Endodermal cell (in vitro differentiated cells): ENCODE measurements at regions not wholly inside any gene's neighbourhood (a gene's known extent, or its start where the extent isn't known, plus 50 kb on each side); places are given as distances from the start of the nearest gene placed in this dataset.

Experiments used
- DNase-seq: peaks from one replicate; pipeline ENCODE4 v3.0.0-alpha.2; 2017
- H3K27ac ChIP-seq: 2 replicates; pipeline ENCODE4 v1.5.1; 2013; ENCODE audit warnings: mild to moderate bottlenecking, low read depth, low read length, moderate library complexity
- H3K27me3 ChIP-seq: 2 replicates; pipeline ENCODE4 v1.6.1; 2013; ENCODE audit warnings: mild to moderate bottlenecking, low read length, moderate library complexity; ENCODE audit not compliant: insufficient read depth, control insufficient read depth, poor library complexity, severe bottlenecking
- H3K36me3 ChIP-seq: 2 replicates; pipeline ENCODE4 v1.7.0; 2013; ENCODE audit warnings: mild to moderate bottlenecking, low read length, moderate library complexity; ENCODE audit not compliant: control insufficient read depth, insufficient read depth
- H3K4me1 ChIP-seq: one replicate; pipeline ENCODE4 v1.7.0; 2013; ENCODE audit warnings: low read length; ENCODE audit not compliant: control insufficient read depth, insufficient read depth
- H3K4me3 ChIP-seq: 2 replicates; pipeline ENCODE4 v1.5.1; 2013; ENCODE audit warnings: mild to moderate bottlenecking, low read length, moderate library complexity
- H3K9ac ChIP-seq: 2 replicates; pipeline ENCODE4 v1.6.1; 2013; ENCODE audit warnings: mild to moderate bottlenecking, low read length, moderate library complexity; ENCODE audit not compliant: poor library complexity, severe bottlenecking; ENCODE audit errors: extremely low read depth
- H3K9me3 ChIP-seq: 2 replicates; pipeline ENCODE4 v1.6.1; 2013; ENCODE audit warnings: mild to moderate bottlenecking, low read length, moderate library complexity; ENCODE audit not compliant: control insufficient read depth
- H3K27ac Mint-ChIP-seq: 2 replicates; pipeline ENCODE4 v1.8.0; 2020; ENCODE audit warnings: mixed read lengths
- H3K27me3 Mint-ChIP-seq: 2 replicates; pipeline ENCODE4 v1.8.0; 2021; ENCODE audit warnings: mild to moderate bottlenecking, mixed read lengths; ENCODE audit not compliant: insufficient read depth
- H3K36me3 Mint-ChIP-seq: 2 replicates; pipeline ENCODE4 v1.8.0; 2020; ENCODE audit warnings: low read depth, mixed read lengths
- H3K4me1 Mint-ChIP-seq: 2 replicates; pipeline ENCODE4 v1.8.0; 2020; ENCODE audit warnings: mixed read lengths
- H3K4me3 Mint-ChIP-seq: 2 replicates; pipeline ENCODE4 v1.8.0; 2020; ENCODE audit warnings: mild to moderate bottlenecking, moderate library complexity, mixed read lengths
- H3K9me3 Mint-ChIP-seq: 2 replicates; pipeline ENCODE4 v1.8.0; 2020; ENCODE audit warnings: mild to moderate bottlenecking, mixed read lengths
- CTCF ChIP-seq: fragments of 200-600 bp; sonication (generic); conservative IDR thresholded peaks from 2 replicates; pipeline ENCODE4 v1.5.0; 2021; ENCODE audit warnings: antibody characterized with exemption, mild to moderate bottlenecking
- WGBS, 2 experiments: methylation state at CpG; one replicate each; pipeline versions ENCODE4 v1.1.5 to v1.1.7; 2013; ENCODE audit warnings: missing lambda C conversion rate in 2 of 2, mixed read lengths in 1 of 2; ENCODE audit not compliant: insufficient coverage in 1 of 2, insufficient read length in 1 of 2; 5-methylcytosine and 5-hydroxymethylcytosine counted together

DNA sequence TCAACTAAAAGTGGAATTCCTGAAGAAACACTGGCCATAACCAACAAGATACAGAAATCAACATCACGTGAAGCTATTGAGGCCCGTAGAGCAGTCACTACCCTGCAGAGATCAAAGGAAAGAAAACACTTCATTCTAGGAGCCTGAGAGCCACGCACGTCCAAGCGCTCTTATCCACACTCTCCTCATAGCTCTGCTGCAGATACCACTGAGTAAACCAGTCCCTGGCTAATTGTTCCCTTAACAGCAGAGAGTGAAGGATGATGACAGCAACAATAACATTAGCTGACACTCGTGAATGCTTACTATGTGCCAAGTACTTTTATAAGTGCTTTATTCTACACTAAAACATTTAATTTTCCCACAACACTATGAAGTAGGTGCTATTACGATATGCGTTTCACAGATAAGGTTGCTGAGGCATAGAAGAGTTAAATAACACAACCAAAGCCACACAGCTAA, 271.0 kb upstream of the GADL1 start:
- Mint-ChIP-seq H3K4me3 (no peak overlapping the region), H3K36me3 (no peaks in the 10 kb centered on the region), H3K27ac (no peak overlapping the region), H3K27me3 (no peaks in the 10 kb centered on the region), H3K9me3 (no peaks in the 10 kb centered on the region), H3K4me1 (peaks cover 16% of the 10 kb centered on the region)
- no peak for TF ChIP-seq CTCF
- H3K36me3 ChIP-seq, result no peaks in the 10 kb centered on the region
- no peak overlapping the region for H3K4me3 ChIP-seq
- no peak for DNase-seq
- H3K27me3 ChIP-seq, result no peaks in the 10 kb centered on the region
- no peaks in the 10 kb centered on the region for H3K4me1 ChIP-seq
- no peaks in the 10 kb centered on the region for H3K9me3 ChIP-seq
- 58 to 67% methylated on average over 2 to 8 of the region's 8 CpGs for WGBS, 2 experiments
- H3K9ac ChIP-seq, result no peak overlapping the region
- no peak overlapping the region for H3K27ac ChIP-seq

- TF ChIP-seq CTCF, result no peak
- no peak overlapping the region for H3K4me3 Mint-ChIP-seq
- H3K27me3 ChIP-seq, result no peaks in the 10 kb centered on the region
- peaks cover 16% of the 10 kb centered on the region for H3K4me1 Mint-ChIP-seq
- H3K27me3 Mint-ChIP-seq, result no peaks in the 10 kb centered on the region
- WGBS, 2 experiments, result 67 to 82% methylated on average over 1 to 4 of the region's 4 CpGs
- H3K9ac ChIP-seq, result no peak overlapping the region
- H3K9me3 ChIP-seq, result no peaks in the 10 kb centered on the region
- H3K36me3 Mint-ChIP-seq, result no peaks in the 10 kb centered on the region
- no peak overlapping the region for H3K4me3 ChIP-seq
- DNase-seq, result no peak
- H3K9me3 Mint-ChIP-seq, result no peaks in the 10 kb centered on the region
- no peak overlapping the region for H3K27ac Mint-ChIP-seq
- no peaks in the 10 kb centered on the region for H3K4me1 ChIP-seq
- no peaks in the 10 kb centered on the region for H3K36me3 ChIP-seq
- H3K27ac ChIP-seq, result no peak overlapping the region
These were observed 271.9 kb upstream of the GADL1 start for GRCh38 chr3:31166249-31166885.

- Mint-ChIP-seq H3K9me3 (no peaks in the 10 kb centered on the region), H3K27ac (no peak overlapping the region), H3K27me3 (no peaks in the 10 kb centered on the region), H3K36me3 (no peaks in the 10 kb centered on the region), H3K4me3 (no peak overlapping the region), H3K4me1 (peaks cover 16% of the 10 kb centered on the region)
- H3K9me3 ChIP-seq, result no peaks in the 10 kb centered on the region
- TF ChIP-seq CTCF, result no peak
- 96 to 97% methylated on average over 2 of the region's 3 CpGs for WGBS, 2 experiments
- H3K9ac ChIP-seq, result no peak overlapping the region
- no peak for DNase-seq
- H3K27me3 ChIP-seq, result no peaks in the 10 kb centered on the region
- no peaks in the 10 kb centered on the region for H3K4me1 ChIP-seq
- no peak overlapping the region for H3K4me3 ChIP-seq
- no peaks in the 10 kb centered on the region for H3K36me3 ChIP-seq
- no peak overlapping the region for H3K27ac ChIP-seq
These were observed 273.2 kb upstream of the GADL1 start for GRCh38 chr3:31167666-31168065.
